Activated T-cell treated with anti-CD3 and anti-CD28 coated beads, Interleukin-2, amount 50 U/mL, for 72 hours (primary cell): ENCODE measurements at regions not wholly inside any gene's neighbourhood (a gene's known extent, or its start where the extent isn't known, plus 50 kb on each side); places are given as distances from the start of the nearest gene placed in this dataset.

Experiments
- ATAC-seq, 2 donors: fragments of 150-1000 bp; cut with Tn5 transposase; replicated peaks in 1 of 2; 2 replicates each; pipeline ENCODE4 v1.10.0; 2021; ENCODE audit warnings: moderate library complexity in 2 of 2, mild to moderate bottlenecking in 1 of 2
- DNase-seq, 2 donors: peaks; one replicate each; pipeline ENCODE4 v3.0.0; 2021 to 2022; ENCODE audit warnings: mixed read lengths in 1 of 2
- H3K27ac Mint-ChIP-seq: one replicate; pipeline ENCODE4 v1.8.0; 2022; ENCODE audit warnings: mild to moderate bottlenecking, moderate library complexity, mixed read lengths
- H3K27me3 Mint-ChIP-seq: one replicate; pipeline ENCODE4 v1.8.0; 2022; ENCODE audit warnings: low read depth, mixed read lengths
- H3K36me3 Mint-ChIP-seq, 2 donors: one replicate each; pipeline ENCODE4 v1.8.0; 2022; ENCODE audit warnings: mixed read lengths in 2 of 2, mild to moderate bottlenecking in 1 of 2; ENCODE audit not compliant: insufficient read depth in 2 of 2
- H3K4me1 Mint-ChIP-seq: one replicate; pipeline ENCODE4 v1.8.0; 2022; ENCODE audit warnings: low read depth, mixed read lengths
- H3K4me3 Mint-ChIP-seq, 2 donors: one replicate each; pipeline ENCODE4 v1.8.0; 2022; ENCODE audit warnings: mild to moderate bottlenecking in 2 of 2, mixed read lengths in 2 of 2, moderate library complexity in 2 of 2
- H3K9me3 Mint-ChIP-seq, 2 donors: one replicate each; pipeline ENCODE4 v1.8.0; 2022; ENCODE audit warnings: mixed read lengths in 2 of 2

GRCh38 chr18:64562651-64563050, 413.8 kb upstream of the LINC00305 start:
- peaks cover 0 to 6% of the 10 kb centered on the region in 2 donors for H3K9me3 Mint-ChIP-seq
- no peak overlapping the region for H3K4me3 Mint-ChIP-seq
- H3K36me3 Mint-ChIP-seq = no peaks in the 10 kb centered on the region
- H3K27me3 Mint-ChIP-seq = no peaks in the 10 kb centered on the region
- no peaks in the 10 kb centered on the region for H3K4me1 Mint-ChIP-seq
- DNase-seq (no peak), ATAC-seq (no peak)
- H3K27ac Mint-ChIP-seq = no peak overlapping the region

DNA sequence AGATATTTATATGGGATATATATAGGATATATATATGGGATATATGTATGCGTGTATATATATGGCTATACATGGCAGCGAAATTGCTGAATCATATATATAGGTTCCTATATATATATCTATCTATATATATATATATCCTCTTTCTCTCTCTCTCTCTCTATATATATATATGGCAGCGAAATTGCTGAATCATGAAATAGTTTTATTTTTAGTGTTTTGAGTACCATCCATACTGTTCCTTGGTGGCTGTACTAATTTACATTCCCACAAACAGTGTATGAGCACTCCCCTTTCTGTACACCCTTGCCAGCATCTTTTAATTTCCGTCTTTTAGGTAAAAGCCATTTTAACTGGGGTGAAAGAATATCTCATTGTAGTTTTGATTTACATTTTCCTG, 397.6 kb upstream of the LINC00305 start:
- peaks cover 3 to 7% of the 10 kb centered on the region in 2 donors for H3K9me3 Mint-ChIP-seq
- ATAC-seq (no peak), DNase-seq (no peak)
- H3K27ac Mint-ChIP-seq = no peak overlapping the region
- no peak overlapping the region for H3K4me3 Mint-ChIP-seq
- H3K36me3 Mint-ChIP-seq = no peaks in the 10 kb centered on the region
- H3K27me3 Mint-ChIP-seq = no peaks in the 10 kb centered on the region
- H3K4me1 Mint-ChIP-seq = no peaks in the 10 kb centered on the region

DNA sequence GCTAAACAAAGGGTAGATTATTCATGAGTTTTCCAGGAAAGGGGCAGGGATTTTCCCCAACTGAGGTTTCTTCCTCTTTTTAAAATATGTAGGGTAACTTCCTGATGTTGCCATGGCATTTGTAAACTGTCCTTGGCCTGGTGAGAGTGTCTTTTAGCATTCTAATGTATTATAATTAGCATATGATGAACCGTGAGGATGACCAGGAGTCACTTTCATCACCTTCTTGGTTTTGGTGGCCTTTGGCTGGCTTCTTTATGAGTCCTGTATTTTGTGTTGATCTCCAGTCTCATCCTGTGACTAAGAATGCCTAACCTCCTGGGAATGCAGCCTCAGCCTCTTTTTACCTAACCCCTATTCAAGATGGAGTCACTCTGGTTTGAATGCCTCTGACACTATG, 391.0 kb upstream of the LINC00305 start:
- no peak for ATAC-seq
- no peak overlapping the region for H3K4me3 Mint-ChIP-seq
- no peak overlapping the region for H3K27ac Mint-ChIP-seq
- H3K9me3 Mint-ChIP-seq = peaks cover 10 to 12% of the 10 kb centered on the region in 2 donors
- DNase-seq = no peak
- peaks cover 0 to 2% of the 10 kb centered on the region in 2 donors for H3K36me3 Mint-ChIP-seq
- no peaks in the 10 kb centered on the region for H3K4me1 Mint-ChIP-seq
- H3K27me3 Mint-ChIP-seq = no peaks in the 10 kb centered on the region

GRCh38 chr18:64528646-64529045, 379.8 kb upstream of the LINC00305 start:
- DNase-seq (no peak), ATAC-seq (no peak)
- H3K4me3 Mint-ChIP-seq = no peak overlapping the region
- H3K27me3 Mint-ChIP-seq = no peaks in the 10 kb centered on the region
- H3K36me3 Mint-ChIP-seq = peaks cover 0 to 5% of the 10 kb centered on the region in 2 donors
- peaks cover 8 to 12% of the 10 kb centered on the region in 2 donors for H3K9me3 Mint-ChIP-seq
- H3K4me1 Mint-ChIP-seq = no peaks in the 10 kb centered on the region
- no peak overlapping the region for H3K27ac Mint-ChIP-seq

DNA sequence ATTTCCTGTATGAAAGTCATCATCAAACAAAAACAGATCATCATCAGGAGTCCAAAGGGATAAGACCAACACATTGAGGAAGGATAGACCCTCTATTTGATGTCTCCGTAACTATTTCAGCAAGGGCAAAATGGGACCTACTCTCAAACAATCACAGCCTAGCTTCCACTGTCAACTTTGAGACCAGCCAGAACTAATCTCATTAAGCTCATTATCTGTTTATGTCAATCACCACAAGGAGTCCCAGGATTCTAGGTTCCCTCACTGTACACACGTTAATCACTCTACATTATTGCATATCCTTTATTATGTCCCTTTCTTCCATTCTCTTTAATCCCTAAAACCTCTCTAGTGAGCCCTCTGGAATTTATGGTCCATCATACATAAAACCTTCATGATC, 370.3 kb upstream of the LINC00305 start:
- no peak overlapping the region for H3K27ac Mint-ChIP-seq
- DNase-seq (no peak), ATAC-seq (no peak)
- H3K4me3 Mint-ChIP-seq = no peak overlapping the region
- H3K27me3 Mint-ChIP-seq = no peaks in the 10 kb centered on the region
- peaks cover 16% of the 10 kb centered on the region in 2 donors for H3K9me3 Mint-ChIP-seq
- H3K4me1 Mint-ChIP-seq = no peaks in the 10 kb centered on the region
- H3K36me3 Mint-ChIP-seq = peaks cover 0 to 2% of the 10 kb centered on the region in 2 donors

- Mint-ChIP-seq H3K4me1 (no peaks in the 10 kb centered on the region), H3K27me3 (no peaks in the 10 kb centered on the region), H3K36me3 (peaks cover 0 to 2% of the 10 kb centered on the region in 2 donors), H3K27ac (no peak overlapping the region), H3K9me3 (peaks cover 12% of the 10 kb centered on the region in 2 donors), H3K4me3 (no peak overlapping the region)
- ATAC-seq (no peak), DNase-seq (no peak)
Measured at GRCh38 chr18:64518191-64518590, 369.3 kb upstream of the LINC00305 start.

GRCh38 chr18:64513401-64513800, 364.5 kb upstream of the LINC00305 start:
- H3K36me3 Mint-ChIP-seq = no peaks in the 10 kb centered on the region
- H3K27ac Mint-ChIP-seq = no peak overlapping the region
- no peaks in the 10 kb centered on the region for H3K4me1 Mint-ChIP-seq
- no peak overlapping the region for H3K4me3 Mint-ChIP-seq
- no peak for DNase-seq
- H3K9me3 Mint-ChIP-seq = peaks cover 0 to 2% of the 10 kb centered on the region in 2 donors
- no peak for ATAC-seq
- H3K27me3 Mint-ChIP-seq = no peaks in the 10 kb centered on the region

- Mint-ChIP-seq H3K9me3 (peaks cover 2 to 3% of the 10 kb centered on the region in 2 donors), H3K4me1 (no peaks in the 10 kb centered on the region), H3K36me3 (no peaks in the 10 kb centered on the region), H3K27ac (no peak overlapping the region), H3K27me3 (no peaks in the 10 kb centered on the region), H3K4me3 (no peak overlapping the region)
- ATAC-seq (no peak), DNase-seq (no peak)
Measured at GRCh38 chr18:64490207-64490606, 341.3 kb upstream of the LINC00305 start.

DNA sequence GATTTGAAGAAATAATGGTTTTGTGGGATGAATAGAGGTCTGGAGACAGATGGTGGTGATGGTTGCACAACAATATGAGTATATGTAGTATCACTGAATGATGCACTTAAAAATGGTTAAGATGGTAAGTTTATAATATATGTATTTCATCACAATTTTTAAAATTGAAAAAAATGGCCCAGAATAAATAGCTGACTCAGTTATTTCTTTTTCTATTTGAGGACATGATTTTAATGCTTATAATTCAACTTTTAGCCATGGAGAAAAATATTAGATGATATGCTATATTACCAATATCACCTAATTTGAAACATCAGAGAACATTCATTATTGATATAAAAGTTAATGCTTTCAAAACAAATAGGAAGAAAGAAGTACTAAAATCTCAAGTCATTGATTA, 339.8 kb upstream of the LINC00305 start:
- Mint-ChIP-seq H3K9me3 (no peaks in the 10 kb centered on the region), H3K4me1 (no peaks in the 10 kb centered on the region), H3K27ac (no peak overlapping the region), H3K27me3 (no peaks in the 10 kb centered on the region), H3K4me3 (no peak overlapping the region), H3K36me3 (no peaks in the 10 kb centered on the region)
- ATAC-seq = no peak
- no peak for DNase-seq

DNA sequence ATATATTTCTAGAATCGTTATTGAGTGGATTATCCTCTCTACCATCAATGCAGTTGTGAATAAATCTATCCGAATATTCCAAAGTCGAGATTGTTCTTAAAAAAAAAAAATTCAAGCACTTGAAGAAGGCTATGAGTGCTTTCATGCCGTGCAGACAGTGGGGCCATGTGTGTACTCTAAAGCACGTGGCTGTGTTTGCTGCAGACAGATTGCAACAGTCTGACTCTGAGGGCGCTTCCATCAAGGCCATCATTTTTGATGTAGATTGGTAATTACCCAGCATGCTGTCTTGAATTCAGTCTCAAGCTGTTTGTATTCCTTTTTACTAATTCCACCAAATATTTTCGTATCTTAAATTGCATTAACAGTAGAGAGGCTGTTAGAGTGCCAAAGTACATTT, 325.9 kb upstream of the LINC00305 start:
- Mint-ChIP-seq H3K36me3 (no peaks in the 10 kb centered on the region), H3K9me3 (peaks cover 0 to 5% of the 10 kb centered on the region in 2 donors), H3K27ac (no peak overlapping the region), H3K4me1 (no peaks in the 10 kb centered on the region), H3K27me3 (no peaks in the 10 kb centered on the region), H3K4me3 (no peak overlapping the region)
- DNase-seq = no peak
- no peak for ATAC-seq

GRCh38 chr18:64474255-64474654, 325.4 kb upstream of the LINC00305 start:
- H3K36me3 Mint-ChIP-seq = no peaks in the 10 kb centered on the region
- peaks cover 3 to 5% of the 10 kb centered on the region in 2 donors for H3K9me3 Mint-ChIP-seq
- DNase-seq = no peak
- no peak overlapping the region for H3K4me3 Mint-ChIP-seq
- ATAC-seq = no peak
- H3K27me3 Mint-ChIP-seq = no peaks in the 10 kb centered on the region
- no peak overlapping the region for H3K27ac Mint-ChIP-seq
- H3K4me1 Mint-ChIP-seq = no peaks in the 10 kb centered on the region

- Mint-ChIP-seq H3K27me3 (no peaks in the 10 kb centered on the region), H3K27ac (no peak overlapping the region), H3K4me3 (no peak overlapping the region), H3K4me1 (no peaks in the 10 kb centered on the region), H3K9me3 (peaks cover 6 to 10% of the 10 kb centered on the region in 2 donors), H3K36me3 (peaks cover 0 to 3% of the 10 kb centered on the region in 2 donors)
- DNase-seq (no peak), ATAC-seq (no peak)
Measured at GRCh38 chr18:64449434-64449833, 300.5 kb upstream of the LINC00305 start.

DNA sequence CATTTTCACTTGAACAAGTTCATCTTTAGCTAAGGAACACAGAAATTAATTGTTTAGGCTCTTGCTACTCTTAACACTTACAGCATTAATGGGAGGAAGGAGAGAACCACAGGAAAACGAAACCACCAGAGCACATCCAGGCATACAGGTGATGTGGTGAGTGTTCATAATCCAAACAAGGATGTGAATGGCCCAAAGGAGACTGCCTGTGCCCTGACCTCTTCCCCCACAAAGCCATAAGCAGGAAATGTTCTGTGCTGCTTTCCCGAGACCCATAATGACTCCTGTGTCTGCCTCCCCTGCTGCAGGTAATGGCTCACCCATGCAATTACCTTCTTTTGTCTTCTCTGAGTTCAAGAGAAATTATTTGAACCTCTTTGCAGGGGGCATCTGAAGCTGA, 295.9 kb upstream of the LINC00305 start:
- H3K4me3 Mint-ChIP-seq = no peak overlapping the region
- peaks cover 5 to 11% of the 10 kb centered on the region in 2 donors for H3K9me3 Mint-ChIP-seq
- DNase-seq (no peak), ATAC-seq (no peak)
- H3K27ac Mint-ChIP-seq = no peak overlapping the region
- no peaks in the 10 kb centered on the region for H3K27me3 Mint-ChIP-seq
- no peaks in the 10 kb centered on the region for H3K36me3 Mint-ChIP-seq
- no peaks in the 10 kb centered on the region for H3K4me1 Mint-ChIP-seq

DNA sequence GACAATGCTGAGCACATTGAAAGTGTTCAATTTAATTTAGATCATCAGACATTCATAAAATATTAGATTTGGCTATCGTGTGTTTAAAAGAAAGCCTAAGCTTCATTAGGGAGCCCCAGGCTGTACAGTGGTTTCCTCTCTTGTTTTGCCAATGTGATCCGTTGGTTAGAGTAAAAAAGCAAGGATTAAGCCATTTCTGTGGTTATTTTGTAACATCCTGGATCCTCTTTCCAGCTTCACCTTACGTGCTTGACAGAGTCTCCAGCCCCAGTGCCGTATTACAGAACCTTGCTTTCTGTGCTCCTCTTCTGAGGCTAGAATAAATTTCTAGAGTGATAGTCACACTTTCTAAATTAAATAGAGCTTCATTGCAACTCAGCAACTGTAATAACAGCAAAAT, 289.3 kb upstream of the LINC00305 start:
- H3K36me3 Mint-ChIP-seq = peaks cover 0 to 2% of the 10 kb centered on the region in 2 donors
- H3K4me1 Mint-ChIP-seq = no peaks in the 10 kb centered on the region
- H3K9me3 Mint-ChIP-seq = peaks cover 8 to 16% of the 10 kb centered on the region in 2 donors
- H3K27ac Mint-ChIP-seq = no peak overlapping the region
- no peak for DNase-seq
- no peak for ATAC-seq
- no peaks in the 10 kb centered on the region for H3K27me3 Mint-ChIP-seq
- H3K4me3 Mint-ChIP-seq = no peak overlapping the region
